K562 (cell line): ENCODE measurements at regions not wholly inside any gene's neighbourhood (a gene's known extent, or its start where the extent isn't known, plus 50 kb on each side); places are given as distances from the start of the nearest gene placed in this dataset.

ENCODE experiments used
- ATAC-seq: fragments of 200-7000 bp; cut with Tn5 transposase; 3 replicates; pipeline ENCODE4 v1.9.1; 2020; ENCODE audit warnings: moderate library complexity
- BruUV-seq: library from RNA; stranded (reverse); fragments of 400-500 nt; replicated peaks from 2 replicates; lab custom pipeline; 2021; lab: Mats Ljungman, UMichigan
- CTCF ChIA-PET: fragments of 300-600 bp; formaldehyde crosslinking; extraction: SDS; loops from one replicate; lab custom pipeline; 2021; ENCODE audit warnings: low intra/inter-chr PET ratio; lab: Yijun Ruan, JAX
- POLR2A ChIA-PET: fragments of 300-600, 350-650 bp; sonication (Branson Sonifier 250); formaldehyde crosslinking; extraction: SDS; loops from one replicate; lab custom pipeline; 2021; ENCODE audit warnings: antibody characterized with exemption, inconsistent platforms; lab: Yijun Ruan, JAX
- DNase-seq, 4 experiments: peaks; one replicate each; pipeline versions ENCODE4 v3.0.0 to v3.0.0-alpha.2; 2011 to 2018; ENCODE audit warnings: low spot score in 3 of 4, mixed read lengths in 3 of 4; ENCODE audit errors: extremely low read depth in 1 of 4
- FAIRE-seq: peaks from 2 replicates; lab custom pipeline; 2011; peaks lifted over from hg19 to GRCh38; lab: Jason Lieb, UNC
- H2AFZ ChIP-seq: 2 replicates; pipeline ENCODE4 v1.6.0; 2011; ENCODE audit warnings: low read depth, low read length, control low read depth, inconsistent platforms
- H3K27ac ChIP-seq: fragments of 200-600 bp; 3 replicates; pipeline ENCODE4 v1.8.0; 2011; ENCODE audit warnings: low read depth, mild to moderate bottlenecking, control low read depth, inconsistent platforms, low read length, moderate library complexity, mixed read lengths; ENCODE audit errors: extremely low read depth
- H3K27me3 ChIP-seq, 2 experiments: fragments of 300-600 bp in 1 of 2; 2 replicates in 1 of 2; 3 replicates in 1 of 2; pipeline versions ENCODE4 v1.6.0 to v1.8.0; 2011; ENCODE audit warnings: inconsistent platforms in 2 of 2, low read length in 2 of 2, mild to moderate bottlenecking in 1 of 2, mixed read lengths in 1 of 2, moderate library complexity in 1 of 2; ENCODE audit not compliant: control insufficient read depth in 2 of 2, insufficient read depth in 2 of 2
- H3K36me3 ChIP-seq: fragments of 300-600 bp; 3 replicates; pipeline ENCODE4 v1.8.0; 2011; ENCODE audit warnings: mild to moderate bottlenecking, low read length, inconsistent platforms; ENCODE audit not compliant: control insufficient read depth, insufficient read depth
- H3K4me1 ChIP-seq, 2 experiments: fragments of 200-600 bp in 1 of 2; replicated peaks in 1 of 2; 2 replicates in 1 of 2; 3 replicates in 1 of 2; pipeline versions ENCODE4 v1.5.1 to v1.8.0; 2011; ENCODE audit warnings: inconsistent platforms in 2 of 2, low read length in 2 of 2, mild to moderate bottlenecking in 1 of 2, mixed read lengths in 1 of 2, moderate library complexity in 1 of 2; ENCODE audit not compliant: control insufficient read depth in 2 of 2, insufficient read depth in 2 of 2
- H3K4me2 ChIP-seq: 2 replicates; pipeline ENCODE4 v1.6.1; 2011; ENCODE audit warnings: low read length, control low read depth, inconsistent platforms, mixed read lengths; ENCODE audit not compliant: insufficient read depth
- H3K4me3 ChIP-seq: fragments of 200-600 bp; sonication (generic), shearing (Covaris generic); 2 replicates; pipeline ENCODE4 v1.5.1; 2016; ENCODE audit warnings: control low read depth, inconsistent platforms
- H3K79me2 ChIP-seq: fragments of 200-600 bp; 3 replicates; pipeline ENCODE4 v1.8.0; 2011; ENCODE audit warnings: low read length, inconsistent platforms; ENCODE audit not compliant: control insufficient read depth, insufficient read depth
- H3K9ac ChIP-seq, 2 experiments: 2 replicates each; pipeline versions ENCODE4 v1.6.0 to v1.6.1; 2011; ENCODE audit warnings: low read depth in 2 of 2, low read length in 2 of 2, control low read depth in 1 of 2, inconsistent platforms in 1 of 2, mild to moderate bottlenecking in 1 of 2, mixed read lengths in 1 of 2; ENCODE audit not compliant: insufficient read depth in 1 of 2
- H3K9me1 ChIP-seq: one replicate; pipeline ENCODE4 v1.6.0; 2011; ENCODE audit warnings: inconsistent platforms, mild to moderate bottlenecking, low read length, moderate library complexity; ENCODE audit not compliant: control insufficient read depth, insufficient read depth
- H3K9me3 ChIP-seq: replicated peaks from 2 replicates; pipeline ENCODE4 v1.5.1; 2011; ENCODE audit warnings: low read depth, low read length, inconsistent platforms; ENCODE audit not compliant: control insufficient read depth, insufficient read depth
- H4K20me1 ChIP-seq: replicated peaks from 2 replicates; pipeline ENCODE4 v1.6.1; 2011; ENCODE audit warnings: low read length, inconsistent platforms, mixed read lengths; ENCODE audit not compliant: control insufficient read depth, insufficient read depth
- CBX2 ChIP-seq: fragments of 200-600 bp; sonication (generic); IDR thresholded peaks from one replicate; pipeline ENCODE4 v1.6.1; 2012; ENCODE audit warnings: mild to moderate bottlenecking, low read length, inconsistent platforms; ENCODE audit not compliant: insufficient read depth, poor library complexity, severe bottlenecking
- HIVEP1 ChIP-seq: fragments of 250-450 bp; sonication (Bioruptor Pico); IDR thresholded peaks from 2 replicates; pipeline ENCODE4 v1.4.0; 2020; ENCODE audit warnings: mild to moderate bottlenecking
- MAFK ChIP-seq: IDR thresholded peaks from 2 replicates; pipeline ENCODE4 v1.6.1; 2011; ENCODE audit warnings: low read length, improper control_type of control experiment
- MCM7 ChIP-seq, 2 experiments: fragments of 450-650 bp; IDR thresholded peaks; 2 replicates each; pipeline ENCODE4 v1.6.1; 2016 to 2018
- MXD1 ChIP-seq: fragments of 250-450 bp; sonication (Bioruptor Pico); IDR thresholded peaks from 2 replicates; pipeline ENCODE4 v1.8.0; 2021; ENCODE audit warnings: borderline replicate concordance, mild to moderate bottlenecking, moderate library complexity; ENCODE audit not compliant: poor library complexity, severe bottlenecking
- NCOA1 ChIP-seq: fragments of 450-650 bp; IDR thresholded peaks from 2 replicates; pipeline ENCODE4 v1.6.1; 2016; ENCODE audit warnings: low read depth
- NFIC ChIP-seq: fragments of 450-650 bp; IDR thresholded peaks from 2 replicates; pipeline ENCODE4 v1.6.1; 2017; ENCODE audit warnings: mild to moderate bottlenecking, inconsistent platforms
- RUNX1 ChIP-seq: sonication (generic); IDR thresholded peaks from 2 replicates; pipeline ENCODE4 v1.6.1; 2016; ENCODE audit warnings: antibody characterized with exemption, low read depth
- TCF3 ChIP-seq: sonication (generic); formaldehyde crosslinking; IDR thresholded peaks from 2 replicates; pipeline ENCODE4 v1.4.0; 2020; ENCODE audit warnings: mild to moderate bottlenecking, missing genetic modification reagents
- ZFP36 ChIP-seq: fragments of 150-350 bp; IDR thresholded peaks from 2 replicates; pipeline ENCODE4 v1.6.1; 2018; ENCODE audit warnings: low read length, low read depth; ENCODE audit not compliant: partially characterized antibody
- ZNF311 ChIP-seq: fragments of 250-450 bp; sonication (Bioruptor Pico); IDR thresholded peaks from 2 replicates; pipeline ENCODE4 v1.4.0; 2020; ENCODE audit warnings: mild to moderate bottlenecking, moderate library complexity
- ZNF699 ChIP-seq: fragments of 250-450 bp; sonication (Bioruptor Pico); IDR thresholded peaks from 2 replicates; pipeline ENCODE4 v1.8.0; 2021; ENCODE audit warnings: mild to moderate bottlenecking, moderate library complexity; ENCODE audit not compliant: insufficient replicate concordance
- WGBS: fragments of 100-300 bp; shearing (Covaris generic); methylation state at CpG from one replicate; pipeline ENCODE4 v1.1.6; 2016; ENCODE audit warnings: low coverage, mixed read lengths; ENCODE audit not compliant: insufficient coverage; ENCODE audit errors: missing lambda C conversion rate; 5-methylcytosine and 5-hydroxymethylcytosine counted together
- in situ Hi-C: fragments of 300-500 bp; cut with MboI; formaldehyde crosslinking; loops from 4 replicates; pipeline ENCODE4 v1.15.0; 2018; ENCODE audit warnings: inconsistent platforms, mixed read lengths
- intact Hi-C: fragments of 100-400 bp; cut with micrococcal nuclease; formaldehyde crosslinking; loops from 2 replicates; pipeline ENCODE4 v1.14.2; 2022

- TF ChIP-seq ZNF699 (CRISPR knock-in tag) (no peak), ZFP36 (no peak), HIVEP1 (CRISPR knock-in tag) (no peak), MCM7 (IDR thresholded peaks at IDR 0.05) (no peak), NCOA1 (no peak)
Measured at GRCh38 chr3:180827171-180827570, 85.3 kb upstream of the FXR1 start (continued).

GRCh38 chr3:180828001-180828720 is 84.3 kb upstream of the FXR1 start:
- CTCF ChIA-PET, result no interaction called here
- intact Hi-C loops, result no loop called here

More at GRCh38 chr3:180828001-180828720, 84.3 kb upstream of the FXR1 start:
- no peak for FAIRE-seq
- Histone ChIP-seq H3K79me2 (no peaks in the 10 kb centered on the region), H3K4me1 (peaks cover 0 to 23% of the 10 kb centered on the region in 2 experiments; a peak in 2 of 5 replicates)
- ATAC-seq, result peak; percentile 40
- WGBS, result 5% methylated on average over 18 of the region's 36 CpGs
- no TSS peak for BruUV-seq
- TF ChIP-seq NFIC, result no peak
- no peak for TF ChIP-seq ZNF311
- TF ChIP-seq CBX2, result no peak
- no peak for TF ChIP-seq RUNX1
- no peak for TF ChIP-seq MXD1 (CRISPR knock-in tag)
- TF ChIP-seq MAFK, result no peak
- TF ChIP-seq TCF3, result no peak
- TF ChIP-seq, all 486 proteins: peak for 0
- H3K4me2 ChIP-seq, result no peak overlapping the region
- no peaks in the 10 kb centered on the region for H3K9me1 ChIP-seq
- peaks cover 19 to 32% of the 10 kb centered on the region in 2 experiments; a peak in 4 of 5 replicates for H3K27me3 ChIP-seq
- no peak overlapping the region for H3K27ac ChIP-seq
- POLR2A ChIA-PET, result no interaction called here
- H2AFZ ChIP-seq, result no peak overlapping the region
- H3K9ac ChIP-seq, result no peak overlapping the region; a peak in 2 of 4 replicates
- no peaks in the 10 kb centered on the region for H3K9me3 ChIP-seq
- no peaks in the 10 kb centered on the region; the same call in 1 of the 2 replicates for H4K20me1 ChIP-seq
- no peak overlapping the region for H3K4me3 ChIP-seq
- no peak for DNase-seq
- no peaks in the 10 kb centered on the region for H3K36me3 ChIP-seq
- in situ Hi-C loops, result no loop called here
